Fibroblast of pulmonary artery (primary cell): ENCODE measurements at regions not wholly inside any gene's neighbourhood (a gene's known extent, or its start where the extent isn't known, plus 50 kb on each side); places are given as distances from the start of the nearest gene placed in this dataset.
"Not testable (repeated sequence)": the region's sequence is repeated elsewhere in the genome, so short reads cannot be mapped to it uniquely, and the experiment has no call there.

Experiments
- DNase-seq: peaks from one replicate; pipeline ENCODE4 v3.0.0-alpha.2; 2010; ENCODE audit warnings: low read depth
- H3K4me3 ChIP-seq: replicated peaks from 2 replicates; pipeline ENCODE4 v1.5.1; 2011; ENCODE audit warnings: low read depth, mild to moderate bottlenecking, control low read depth, low read length, moderate library complexity

- H3K4me3 ChIP-seq, DNase-seq: not testable (repeated sequence)
Observed at GRCh38 chrY:18855184-18855583, 81.6 kb upstream of the HSFY2 start.

GRCh38 chrY:18853323-18853722, 79.8 kb upstream of the HSFY2 start:
- DNase-seq, H3K4me3 ChIP-seq: not testable (repeated sequence)

DNA sequence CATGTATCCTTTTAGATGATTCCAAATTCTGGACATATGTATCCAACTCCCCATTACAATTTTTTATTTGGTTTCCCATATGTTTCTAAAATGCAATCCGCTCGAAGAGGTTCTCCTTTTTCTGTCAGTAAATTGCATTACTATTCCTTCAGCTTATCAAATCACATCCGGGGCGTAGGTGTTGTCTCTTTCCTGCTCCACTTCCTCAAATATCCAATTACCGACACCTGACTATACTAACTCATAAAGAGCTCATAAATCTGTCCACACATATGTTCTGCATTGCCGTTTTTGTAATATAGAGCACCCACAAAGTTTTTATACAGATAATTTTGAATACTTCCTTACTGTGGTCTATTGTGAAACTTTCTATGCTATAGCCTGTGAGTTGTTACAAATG, 63.1 kb upstream of the HSFY2 start:
- H3K4me3 ChIP-seq, DNase-seq: not testable (repeated sequence)
